GM21786 (cell line): ENCODE measurements at regions not wholly inside any gene's neighbourhood (a gene's known extent, or its start where the extent isn't known, plus 50 kb on each side); places are given as distances from the start of the nearest gene placed in this dataset.

Experiments used
- ATAC-seq: cut with Tn5 transposase; IDR thresholded peaks from one replicate; pipeline ENCODE4 v1.9.1; 2021; ENCODE audit not compliant: unreplicated experiment

- ATAC-seq, result no peak
Measured at GRCh38 chr12:38983117-38983571, 77.8 kb upstream of the CPNE8 start.

GRCh38 chr12:38977132-38977531 lies 71.7 kb upstream of the CPNE8 start:
- no peak for ATAC-seq

GRCh38 chr12:38969706-38970105 lies 64.3 kb upstream of the CPNE8 start:
- no peak for ATAC-seq

GRCh38 chr12:38961683-38962082 lies 56.3 kb upstream of the CPNE8 start:
- no peak for ATAC-seq

GRCh38 chr12:38961012-38961411 lies 55.6 kb upstream of the CPNE8 start:
- no peak for ATAC-seq

- no peak for ATAC-seq
Measured at GRCh38 chr12:38956337-38956736, 50.9 kb upstream of the CPNE8 start.
